ENCODE measurements at regions not wholly inside any gene's neighbourhood (a gene's known extent, or its start where the extent isn't known, plus 50 kb on each side); places are given as distances from the start of the nearest gene placed in this dataset.

DNA sequence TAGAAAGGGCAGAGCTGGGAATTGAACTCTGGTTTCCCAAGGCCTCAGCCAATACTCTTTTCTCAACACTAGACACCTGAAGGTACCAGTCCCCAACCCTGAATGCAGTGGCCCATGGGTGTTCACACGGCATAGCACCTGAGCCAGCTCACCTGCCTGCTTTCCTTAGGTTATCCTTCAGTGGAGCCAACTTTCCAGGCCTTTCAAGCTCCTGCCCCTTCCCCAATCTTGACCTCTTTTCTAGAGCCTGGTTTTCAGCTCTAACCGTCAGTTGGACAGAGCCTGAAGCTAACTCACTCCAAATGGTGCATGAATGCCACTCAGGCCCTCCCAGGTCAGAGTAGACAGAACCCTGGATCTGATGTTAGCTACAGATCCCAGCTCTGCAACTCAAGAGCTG lies 66.1 kb upstream of the ITGA11 start:
- Histone ChIP-seq H3K9me2 (ENCODE audit: insufficient read depth) (0 out of 2 replicates have a peak, but pooled peaks cover 3% of the 10 kb centered on the region), H2AFZ (no peak overlapping the region), H3F3A (replicated peaks; ENCODE audit: low read depth) (no peaks in the 10 kb centered on the region), H3K27me3 (ENCODE audit: insufficient read depth) (no peaks in the 10 kb centered on the region), H3K4me1 (ENCODE audit: insufficient read depth) (no peaks in the 10 kb centered on the region), H3K36me3 (ENCODE audit: insufficient read depth) (no peaks in the 10 kb centered on the region), H3K4me3 (no peak overlapping the region), H4K20me1 (replicated peaks; ENCODE audit: insufficient read depth) (no peaks in the 10 kb centered on the region), H3K79me2 (replicated peaks; ENCODE audit: insufficient read depth) (no peaks in the 10 kb centered on the region), H3K4me2 (no peak overlapping the region), H3K27ac (ENCODE audit: low read depth) (no peak overlapping the region)
- ATAC-seq (no peak), DNase-seq (ENCODE audit: low spot score) (no peak)
- TF ChIP-seq EZH2phosphoT487 (IDR thresholded peaks at IDR 0.05; ENCODE audit: unreplicated experiment): no peak
- TF ChIP-seq, protein P1, sequence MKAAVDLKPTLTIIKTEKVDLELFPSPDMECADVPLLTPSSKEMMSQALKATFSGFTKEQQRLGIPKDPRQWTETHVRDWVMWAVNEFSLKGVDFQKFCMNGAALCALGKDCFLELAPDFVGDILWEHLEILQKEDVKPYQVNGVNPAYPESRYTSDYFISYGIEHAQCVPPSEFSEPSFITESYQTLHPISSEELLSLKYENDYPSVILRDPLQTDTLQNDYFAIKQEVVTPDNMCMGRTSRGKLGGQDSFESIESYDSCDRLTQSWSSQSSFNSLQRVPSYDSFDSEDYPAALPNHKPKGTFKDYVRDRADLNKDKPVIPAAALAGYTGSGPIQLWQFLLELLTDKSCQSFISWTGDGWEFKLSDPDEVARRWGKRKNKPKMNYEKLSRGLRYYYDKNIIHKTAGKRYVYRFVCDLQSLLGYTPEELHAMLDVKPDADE (IDR thresholded peaks at IDR 0.05): no peak
- no peak for TF ChIP-seq STAT1 (IDR thresholded peaks at IDR 0.05; ENCODE audit: unreplicated experiment)
- H3K27ac Mint-ChIP-seq: no peak overlapping the region
- no peaks in the 10 kb centered on the region for H3K9me3 Mint-ChIP-seq
- peaks cover 5% of the 10 kb centered on the region for H3K27me3 Mint-ChIP-seq (ENCODE audit: insufficient read depth, low read depth, poor library complexity)
- no peaks in the 10 kb centered on the region; the same call in 2 of the 3 replicates for H3K4me1 Mint-ChIP-seq
- no peaks in the 10 kb centered on the region for H3K36me3 Mint-ChIP-seq (ENCODE audit: low read depth)
- no peak overlapping the region for H3K4me3 Mint-ChIP-seq

DNA sequence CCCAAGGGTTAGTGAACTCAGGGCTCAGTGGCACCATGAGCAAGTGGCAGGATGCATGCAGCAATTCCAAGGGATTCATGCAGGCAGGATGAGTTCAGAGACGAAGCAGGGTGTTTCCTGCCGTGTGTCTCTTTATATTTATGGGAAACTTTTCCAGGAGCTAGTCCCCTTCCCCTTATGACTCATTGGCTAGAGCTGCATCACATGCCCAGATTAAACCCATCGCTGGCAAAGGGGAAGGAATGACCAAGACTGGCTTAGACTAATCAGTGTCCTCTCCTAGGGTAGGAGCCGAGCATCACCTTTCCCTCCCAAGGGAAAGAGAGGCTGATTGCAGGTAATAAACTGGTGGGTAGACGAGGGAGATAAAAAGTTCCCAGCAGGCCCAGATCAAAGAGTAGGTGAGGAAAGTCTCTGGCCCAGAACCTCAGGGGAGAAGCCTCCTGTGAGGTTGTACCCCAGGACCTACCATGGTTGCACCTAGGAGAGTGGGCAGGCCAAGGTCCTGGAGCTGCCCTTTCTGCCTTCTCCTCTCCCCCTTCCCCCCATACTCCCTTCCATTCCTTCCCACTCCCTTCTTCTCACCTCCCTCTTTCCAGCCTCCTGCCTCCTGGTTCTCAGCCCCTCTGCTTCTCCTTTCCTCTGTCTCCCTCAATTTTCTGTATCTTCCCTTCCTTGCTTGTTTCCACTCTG lies 67.8 kb upstream of the ITGA11 start:
- ATAC-seq (no peak), DNase-seq (ENCODE audit: low spot score) (no peak)
- H3K9me2 ChIP-seq (ENCODE audit: insufficient read depth): 0 out of 2 replicates have a peak, but pooled peaks cover 3% of the 10 kb centered on the region
- TF ChIP-seq, protein P2, sequence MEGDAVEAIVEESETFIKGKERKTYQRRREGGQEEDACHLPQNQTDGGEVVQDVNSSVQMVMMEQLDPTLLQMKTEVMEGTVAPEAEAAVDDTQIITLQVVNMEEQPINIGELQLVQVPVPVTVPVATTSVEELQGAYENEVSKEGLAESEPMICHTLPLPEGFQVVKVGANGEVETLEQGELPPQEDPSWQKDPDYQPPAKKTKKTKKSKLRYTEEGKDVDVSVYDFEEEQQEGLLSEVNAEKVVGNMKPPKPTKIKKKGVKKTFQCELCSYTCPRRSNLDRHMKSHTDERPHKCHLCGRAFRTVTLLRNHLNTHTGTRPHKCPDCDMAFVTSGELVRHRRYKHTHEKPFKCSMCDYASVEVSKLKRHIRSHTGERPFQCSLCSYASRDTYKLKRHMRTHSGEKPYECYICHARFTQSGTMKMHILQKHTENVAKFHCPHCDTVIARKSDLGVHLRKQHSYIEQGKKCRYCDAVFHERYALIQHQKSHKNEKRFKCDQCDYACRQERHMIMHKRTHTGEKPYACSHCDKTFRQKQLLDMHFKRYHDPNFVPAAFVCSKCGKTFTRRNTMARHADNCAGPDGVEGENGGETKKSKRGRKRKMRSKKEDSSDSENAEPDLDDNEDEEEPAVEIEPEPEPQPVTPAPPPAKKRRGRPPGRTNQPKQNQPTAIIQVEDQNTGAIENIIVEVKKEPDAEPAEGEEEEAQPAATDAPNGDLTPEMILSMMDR (conservative IDR thresholded peaks at IDR 0.05; ENCODE audit: low read depth in 2 of 2): no peak
- TF ChIP-seq EZH2phosphoT487 (IDR thresholded peaks at IDR 0.05; ENCODE audit: unreplicated experiment): no peak
- no peak overlapping the region for H3K4me3 Mint-ChIP-seq
- no peak overlapping the region for H3K27ac ChIP-seq (ENCODE audit: low read depth)
- peaks cover 3% of the 10 kb centered on the region for H3K4me1 Mint-ChIP-seq
- H3K36me3 Mint-ChIP-seq (ENCODE audit: low read depth): no peaks in the 10 kb centered on the region
- no peak overlapping the region for H3K4me3 ChIP-seq
- H3K27me3 ChIP-seq (ENCODE audit: insufficient read depth): no peaks in the 10 kb centered on the region
- H3K27ac Mint-ChIP-seq: no peak overlapping the region
- no peaks in the 10 kb centered on the region for H3K9me3 Mint-ChIP-seq
- no peaks in the 10 kb centered on the region for H3K79me2 ChIP-seq (replicated peaks; ENCODE audit: insufficient read depth)
- H3K4me2 ChIP-seq: no peak overlapping the region
- H2AFZ ChIP-seq: no peak overlapping the region
- no peaks in the 10 kb centered on the region for H4K20me1 ChIP-seq (replicated peaks; ENCODE audit: insufficient read depth)
- H3K27me3 Mint-ChIP-seq (ENCODE audit: insufficient read depth, low read depth, poor library complexity): no peaks in the 10 kb centered on the region
- no peaks in the 10 kb centered on the region for H3K36me3 ChIP-seq (ENCODE audit: insufficient read depth)
- H3F3A ChIP-seq (replicated peaks; ENCODE audit: low read depth): no peaks in the 10 kb centered on the region
- no peaks in the 10 kb centered on the region for H3K4me1 ChIP-seq (ENCODE audit: insufficient read depth)
